GM18873 (cell line): ENCODE measurements at regions not wholly inside any gene's neighbourhood (a gene's known extent, or its start where the extent isn't known, plus 50 kb on each side); places are given as distances from the start of the nearest gene placed in this dataset.
"Not testable (repeated sequence)": the region's sequence is repeated elsewhere in the genome, so short reads cannot be mapped to it uniquely, and the experiment has no call there.

Source experiments
- ATAC-seq: cut with Tn5 transposase; IDR thresholded peaks from one replicate; pipeline ENCODE4 v1.9.1; 2021; ENCODE audit warnings: mild to moderate bottlenecking, moderate library complexity, moderate number of reproducible peaks; ENCODE audit not compliant: unreplicated experiment, low FRiP score

DNA sequence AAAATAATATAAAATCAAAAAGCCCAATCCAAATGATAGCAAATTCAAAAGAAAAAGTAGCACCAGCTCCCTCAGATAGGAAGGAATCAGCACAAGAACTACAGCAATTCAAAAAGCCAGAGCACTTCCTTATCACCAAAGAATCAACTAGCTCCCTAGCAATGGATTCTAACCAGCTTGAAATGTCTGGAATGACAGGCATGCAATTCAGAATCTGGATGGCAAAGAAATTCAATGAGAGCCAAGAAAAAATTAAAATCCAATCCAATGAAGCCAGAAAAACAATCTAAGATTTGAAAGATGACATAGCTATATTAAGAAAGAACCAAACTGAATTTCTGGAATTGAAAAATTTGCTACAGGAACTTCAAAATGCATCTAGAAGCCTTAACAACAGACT is 1334.4 kb upstream of the ALCAM start:
- no peak for ATAC-seq

DNA sequence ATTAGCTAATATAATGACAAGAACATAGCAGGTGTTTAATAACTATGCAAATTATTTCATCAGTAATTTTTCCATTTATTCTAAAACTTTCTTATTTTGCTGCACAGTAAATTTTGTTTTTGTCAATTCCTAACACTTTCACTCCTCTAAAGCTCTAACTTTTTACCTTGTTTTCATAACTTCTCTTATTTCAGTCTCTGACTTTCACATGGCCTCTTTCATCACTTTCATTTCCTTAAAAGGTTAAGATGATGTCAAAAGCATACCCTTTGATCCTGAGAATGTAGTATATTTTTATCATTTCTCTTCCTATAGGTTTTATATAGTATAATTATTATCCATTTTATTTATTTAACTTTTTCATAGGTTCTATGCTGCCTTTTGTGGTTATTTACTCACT is 1325.8 kb upstream of the ALCAM start:
- no peak for ATAC-seq

DNA sequence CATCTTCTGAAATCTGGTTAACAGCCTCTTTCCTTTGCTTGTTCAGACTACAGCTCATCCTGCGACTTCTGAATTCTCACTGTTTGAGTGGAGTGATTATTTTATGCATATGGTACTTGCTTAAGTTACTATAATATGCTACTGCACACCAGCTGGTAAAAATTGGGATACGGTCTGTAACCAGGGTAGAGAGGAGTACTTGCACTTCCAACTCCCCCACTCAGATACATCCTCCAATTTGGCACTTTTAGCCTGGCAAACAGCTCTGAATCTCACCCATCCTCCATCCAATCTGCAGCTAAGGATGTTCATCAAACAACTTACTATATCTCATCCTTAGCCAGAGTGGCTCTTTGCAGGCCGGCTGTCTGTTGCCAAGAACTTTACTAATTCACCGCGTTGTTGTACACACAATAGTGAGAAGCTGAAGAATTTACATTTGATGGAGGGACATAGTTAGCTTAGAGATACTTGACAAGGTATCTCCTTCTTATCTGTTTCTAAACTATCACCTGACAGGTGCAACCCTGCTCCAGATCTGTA is 1323.6 kb upstream of the ALCAM start:
- not testable (repeated sequence) for ATAC-seq

DNA sequence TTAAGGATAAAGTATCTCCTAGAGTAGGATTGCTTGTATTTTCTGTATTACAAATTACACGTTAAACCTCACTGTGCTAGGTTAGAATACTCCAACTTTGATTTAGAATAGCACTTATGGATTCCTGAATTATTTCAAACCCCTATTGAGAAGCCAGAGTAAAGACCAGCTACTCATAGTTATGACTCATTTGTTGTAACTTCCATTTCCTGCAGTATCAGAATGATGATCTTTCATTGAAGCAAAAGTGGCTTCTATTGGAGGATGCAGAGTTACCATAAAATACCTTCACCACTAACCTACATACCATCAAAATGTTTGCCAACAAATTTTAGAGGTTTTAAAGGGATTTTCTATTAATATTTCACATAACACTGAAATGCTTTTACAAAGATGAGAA is 1322.7 kb upstream of the ALCAM start:
- no peak for ATAC-seq

DNA sequence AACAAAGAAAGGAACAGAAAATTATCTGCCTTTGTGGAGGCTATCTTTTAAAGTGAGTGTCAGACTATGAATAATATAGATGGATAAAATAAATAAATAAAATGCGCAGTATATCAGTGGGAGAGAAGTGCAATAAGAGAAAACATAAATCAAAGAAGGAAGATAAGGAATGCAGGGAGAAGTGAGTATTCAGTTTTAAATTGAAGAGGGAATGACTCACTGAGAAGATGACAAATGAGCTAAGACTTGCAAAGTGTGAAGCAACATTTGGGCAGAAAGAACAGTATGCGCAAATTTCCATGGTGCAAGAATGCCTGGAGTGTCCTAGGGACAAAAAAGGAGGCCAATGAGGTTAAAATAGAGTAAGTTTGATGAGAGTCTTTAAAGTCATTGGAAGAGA is 1300.1 kb upstream of the ALCAM start:
- no peak for ATAC-seq

DNA sequence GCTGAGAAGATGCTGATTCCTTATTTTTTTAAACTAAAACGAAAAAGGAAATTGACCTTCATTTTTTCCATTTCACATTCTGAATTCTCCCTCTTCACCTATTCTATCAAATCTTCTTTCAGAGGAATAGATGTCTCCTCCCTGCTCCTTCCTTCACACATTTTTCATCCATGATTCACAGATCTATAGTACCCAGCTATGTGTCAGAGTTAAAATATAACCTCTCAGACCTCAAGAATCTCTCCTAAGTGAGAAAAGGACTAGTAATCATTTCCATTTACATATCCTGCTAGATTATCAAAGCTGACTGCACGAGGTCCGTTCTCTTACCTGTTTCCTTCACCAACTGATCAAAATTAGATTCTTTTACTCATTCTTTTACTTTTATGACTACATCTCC is 1297.6 kb upstream of the ALCAM start:
- ATAC-seq = no peak

DNA sequence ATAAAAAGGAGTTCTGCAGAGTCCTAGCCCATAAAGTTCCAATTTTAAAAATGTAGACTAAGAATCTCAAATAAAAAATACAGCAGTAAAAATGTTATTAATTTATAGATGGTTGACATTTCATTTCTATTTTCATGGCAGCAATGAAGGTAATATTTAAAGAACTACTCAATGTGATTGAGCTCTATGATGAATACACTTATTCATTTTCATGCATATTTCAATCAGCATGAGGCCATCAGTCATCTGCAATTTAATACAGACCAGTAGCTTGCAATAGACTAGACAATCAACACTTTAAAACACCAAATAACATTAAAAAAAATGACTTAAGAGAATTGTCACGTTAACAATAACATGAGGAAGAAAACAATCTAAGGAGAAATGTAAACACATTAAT is 1295.8 kb upstream of the ALCAM start:
- no peak for ATAC-seq

DNA sequence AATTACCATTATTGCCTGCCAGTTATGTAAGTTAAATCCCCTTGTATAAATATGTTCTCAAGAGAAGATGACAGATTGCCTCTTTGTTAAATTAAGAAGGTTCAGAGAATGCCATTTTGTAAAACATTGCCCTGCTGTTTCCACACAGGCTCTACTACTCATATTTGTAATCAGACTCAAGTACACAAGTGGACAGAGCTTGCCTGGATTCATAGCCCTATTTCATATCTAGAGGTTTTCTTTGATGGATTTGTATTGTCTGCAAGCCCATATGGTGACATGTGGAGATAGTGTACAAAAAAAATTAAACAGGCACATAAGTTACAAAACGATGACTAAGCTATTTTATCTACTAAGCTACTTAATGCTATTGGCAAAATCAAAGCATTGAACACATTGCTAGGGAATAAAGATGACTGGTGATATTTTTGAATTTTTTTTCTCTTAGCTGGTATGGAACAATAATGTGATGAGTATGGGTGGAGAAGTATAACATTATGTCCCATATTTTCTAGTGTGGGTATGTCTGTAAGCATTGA is 1286.6 kb upstream of the ALCAM start:
- no peak for ATAC-seq

DNA sequence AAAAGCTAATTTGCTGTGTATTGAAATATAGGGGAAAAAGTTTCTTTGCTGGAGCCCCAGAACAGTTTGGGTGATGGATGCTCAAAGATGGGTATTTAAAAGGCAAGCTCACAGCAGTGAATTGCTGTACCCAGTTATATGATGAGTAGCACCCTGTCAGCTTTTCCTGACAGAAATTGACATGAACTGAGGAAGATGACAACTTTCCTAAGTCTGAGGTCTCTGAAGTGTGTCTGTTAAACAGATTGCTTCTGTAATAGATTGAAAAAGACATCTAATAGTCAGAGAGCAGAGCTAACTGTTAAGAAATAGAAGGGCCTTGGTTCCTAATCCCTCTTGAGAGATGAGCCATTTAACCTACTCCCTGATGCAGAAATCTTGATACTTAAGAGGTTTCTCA is 1278.0 kb upstream of the ALCAM start:
- no peak for ATAC-seq

DNA sequence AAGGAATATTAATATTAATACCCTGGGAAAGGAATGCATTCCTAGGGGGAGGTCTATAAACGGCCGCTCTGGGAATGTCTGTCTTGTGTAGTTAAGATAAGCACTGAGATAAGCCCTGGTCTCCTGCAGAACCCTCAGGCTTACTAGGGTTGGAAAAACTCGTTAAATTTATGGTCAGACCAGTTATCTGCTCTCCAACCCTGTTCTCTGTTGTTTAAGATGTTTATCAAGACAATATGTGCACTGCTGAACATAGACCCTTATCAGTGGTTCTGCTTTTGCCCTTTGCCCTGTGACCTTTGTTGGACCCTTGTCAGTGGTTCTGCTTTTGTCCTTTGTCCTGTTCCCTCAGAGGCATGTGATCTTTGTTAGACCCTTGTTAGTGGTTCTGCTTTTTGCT is 1276.7 kb upstream of the ALCAM start:
- ATAC-seq = not testable (repeated sequence)

DNA sequence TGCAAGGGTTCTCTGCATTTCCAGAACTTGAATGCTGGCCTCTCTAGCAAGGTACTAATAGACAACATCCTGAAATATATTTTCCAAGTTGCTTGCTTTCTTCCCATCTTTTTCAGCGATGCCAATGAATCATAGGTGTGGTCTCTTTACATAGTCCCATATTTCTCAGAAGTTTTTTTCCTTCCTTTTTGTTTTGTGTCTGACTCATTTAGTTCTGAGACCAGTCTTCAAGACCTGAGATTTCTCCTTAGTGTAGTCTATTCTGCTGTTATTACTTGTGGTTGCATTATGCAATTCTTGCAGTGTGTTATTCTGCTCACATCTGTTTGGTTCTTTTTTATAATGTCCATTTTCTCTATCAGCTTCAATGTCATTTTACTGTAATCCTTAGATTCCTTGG is 1265.0 kb upstream of the ALCAM start:
- no peak for ATAC-seq

DNA sequence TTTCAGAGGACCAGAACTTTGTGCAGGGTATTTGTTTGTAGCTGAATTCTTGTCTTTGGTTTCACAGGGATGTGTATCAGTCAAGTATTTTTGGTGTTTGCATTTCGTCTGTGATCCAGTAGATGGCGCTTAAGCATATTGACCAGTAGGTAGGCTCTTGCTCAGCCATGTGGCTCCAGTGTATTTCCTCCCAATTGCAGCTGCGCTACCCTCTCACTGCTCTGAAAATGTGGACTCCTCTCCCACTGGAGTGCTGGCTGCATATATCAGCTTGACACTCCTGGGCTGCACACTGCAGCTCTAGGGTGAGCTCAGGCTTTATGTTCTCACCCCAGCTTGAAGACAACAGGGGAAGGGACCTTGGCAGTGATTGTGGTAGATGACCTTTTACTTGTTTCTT is 1264.3 kb upstream of the ALCAM start:
- ATAC-seq = peak; percentile 96

DNA sequence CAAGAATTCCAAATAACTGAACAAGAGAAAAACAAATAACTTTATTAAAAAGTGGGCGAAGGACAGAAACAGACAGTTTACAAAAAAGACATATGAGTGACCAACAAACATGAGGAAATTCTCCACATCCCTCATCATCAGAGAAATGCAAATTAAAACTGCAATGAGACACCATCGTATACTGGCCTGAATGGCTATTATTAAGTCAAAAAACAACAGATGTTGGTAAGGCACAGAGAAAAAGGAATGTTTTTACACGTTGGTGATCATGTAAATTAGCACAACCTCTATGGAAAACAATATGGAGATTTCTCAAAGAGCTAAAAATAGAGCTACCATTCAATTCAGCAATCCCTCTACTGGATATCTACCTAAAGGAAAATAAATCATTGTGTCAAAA is 1260.4 kb upstream of the ALCAM start:
- no peak for ATAC-seq

DNA sequence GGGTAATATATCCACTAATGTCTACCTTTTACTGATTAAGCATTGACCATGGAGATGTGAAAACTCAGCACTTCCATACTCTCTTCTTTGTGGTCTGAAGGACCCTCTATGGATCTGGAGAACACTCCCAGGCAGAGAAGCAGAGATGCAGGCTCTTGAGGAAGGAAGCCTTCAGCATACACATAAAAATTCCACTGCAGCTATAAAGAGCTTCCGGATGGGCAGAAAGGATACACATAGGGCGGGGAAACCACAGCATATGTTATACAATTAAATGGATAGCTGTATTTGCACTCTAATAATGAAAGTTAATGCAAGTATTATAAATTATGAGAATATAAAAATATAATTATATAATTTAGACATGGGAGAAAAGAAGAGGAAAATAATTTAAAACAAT is 1258.2 kb upstream of the ALCAM start:
- ATAC-seq = no peak

DNA sequence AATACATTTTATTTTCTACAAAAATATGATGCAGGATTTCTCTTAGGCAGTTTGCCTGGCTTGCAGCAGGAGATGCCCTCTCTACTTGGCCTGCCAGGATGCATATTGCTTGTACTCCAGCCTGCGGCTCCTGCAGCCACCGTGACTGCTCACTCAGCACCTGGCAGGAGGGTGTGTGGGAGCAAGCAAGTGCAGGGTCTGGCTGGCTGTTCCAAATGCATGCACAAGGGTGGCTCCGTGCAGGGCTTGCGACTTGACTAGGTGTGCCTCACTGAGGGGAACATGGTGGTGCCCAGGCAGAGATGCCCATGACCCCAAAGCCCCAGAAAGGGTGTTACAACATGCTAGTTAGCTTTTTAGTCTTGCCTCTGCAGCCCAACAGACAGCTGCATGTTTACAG is 1240.2 kb upstream of the ALCAM start:
- no peak for ATAC-seq

DNA sequence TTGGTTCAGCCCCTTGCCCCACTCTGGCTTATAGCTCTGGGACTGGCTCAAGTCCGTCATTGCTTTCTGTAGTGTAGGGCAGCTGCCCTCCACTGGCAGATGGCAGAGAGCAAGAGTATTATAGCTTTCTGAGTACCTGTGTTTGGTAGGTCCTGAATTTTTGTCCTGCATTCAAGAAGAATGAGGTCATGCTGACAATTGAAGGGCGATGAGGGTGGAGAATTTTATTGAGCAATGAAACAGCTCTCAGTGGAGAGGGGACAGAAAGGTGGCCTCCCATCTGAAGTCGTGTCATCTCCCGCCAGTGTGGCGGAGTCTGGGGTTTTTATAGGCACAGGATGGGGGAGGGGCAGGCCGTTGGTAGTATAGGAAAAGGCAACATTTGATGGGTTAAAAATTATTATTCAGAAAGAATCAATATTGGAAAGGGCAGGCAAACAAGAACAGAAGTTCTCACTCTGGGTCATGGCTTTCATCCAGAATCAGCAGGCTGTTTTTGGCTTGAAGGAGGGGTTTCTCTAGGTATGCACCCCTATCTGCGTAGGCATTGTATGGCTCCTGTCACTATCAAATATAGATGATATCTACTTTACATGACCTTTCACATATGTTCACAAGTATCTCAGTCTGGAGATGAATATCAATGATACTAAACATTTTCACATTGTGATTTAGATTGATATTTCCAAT is 1239.7 kb upstream of the ALCAM start:
- no peak for ATAC-seq

DNA sequence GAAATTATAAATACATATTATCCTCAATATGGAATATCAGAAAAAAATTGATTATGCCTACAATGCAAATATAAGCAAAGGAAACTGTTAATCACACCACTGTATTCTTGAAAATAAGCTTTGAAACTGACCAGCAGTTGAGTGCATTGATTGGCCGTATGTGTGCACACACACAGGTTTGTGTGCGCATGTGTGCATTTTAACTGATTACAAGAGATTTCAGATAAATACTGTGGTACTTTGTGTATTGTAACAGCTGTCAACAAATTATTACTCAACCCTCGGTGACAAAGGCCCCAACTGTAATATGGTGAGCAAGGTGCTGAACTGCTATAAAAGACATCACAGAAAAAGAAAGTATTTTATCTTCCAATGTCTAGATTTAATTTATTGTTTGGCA is 1238.9 kb upstream of the ALCAM start:
- no peak for ATAC-seq

DNA sequence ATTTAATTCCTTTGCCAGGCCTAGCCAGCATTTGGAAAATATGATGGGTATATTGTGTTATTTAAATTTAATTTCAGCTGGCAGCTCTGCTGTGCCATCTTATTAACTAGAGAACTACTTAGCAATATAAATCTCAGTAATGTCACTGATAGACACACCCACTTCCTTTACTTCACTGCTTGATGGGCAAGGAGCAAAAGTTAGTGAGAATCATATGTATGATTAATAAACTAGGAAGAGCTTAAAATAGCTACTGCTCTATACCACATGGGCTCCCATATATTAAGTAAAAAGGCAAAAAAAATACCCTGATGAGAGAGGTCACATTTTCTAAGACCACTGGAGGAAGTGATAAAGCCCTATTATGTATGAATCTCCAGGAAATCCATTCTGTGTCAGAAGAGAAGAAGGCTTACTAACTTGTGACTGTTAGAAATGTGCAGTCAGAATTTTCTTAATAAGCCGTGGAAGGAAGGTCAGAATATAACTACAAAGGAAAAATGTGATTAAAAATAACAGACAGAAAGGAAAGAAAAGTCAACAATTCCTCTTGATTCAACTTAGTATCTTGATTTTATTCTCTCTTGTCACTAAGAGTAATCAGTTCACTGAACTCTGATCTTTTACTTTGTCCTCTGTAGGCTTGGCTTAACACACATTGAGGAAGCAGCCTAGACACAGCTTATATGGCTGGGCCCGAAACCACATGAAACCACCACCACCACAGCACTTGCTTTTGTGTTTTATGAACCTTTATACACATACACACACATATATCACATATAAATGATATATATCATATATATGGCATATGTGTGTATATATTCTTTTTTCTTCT is 1233.9 kb upstream of the ALCAM start:
- ATAC-seq = no peak

DNA sequence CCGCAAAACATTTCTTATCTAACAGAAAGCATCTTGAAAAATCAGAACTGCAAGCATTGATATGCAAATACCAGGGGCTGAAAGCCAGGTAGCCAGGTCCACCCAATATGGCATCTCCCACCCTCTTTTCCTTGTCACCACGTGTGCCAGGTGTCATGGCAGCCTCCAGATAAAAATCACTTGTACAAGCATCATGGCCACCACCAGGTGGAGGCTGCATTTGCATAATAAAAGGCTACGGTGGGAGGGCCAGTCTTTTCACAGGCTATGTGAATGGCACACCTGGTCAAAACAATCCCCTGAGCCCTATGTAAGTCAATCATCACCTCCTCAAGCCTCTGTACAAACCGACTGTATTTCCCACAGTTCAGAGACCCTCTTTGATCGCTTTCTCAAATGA is 1233.1 kb upstream of the ALCAM start:
- no peak for ATAC-seq

DNA sequence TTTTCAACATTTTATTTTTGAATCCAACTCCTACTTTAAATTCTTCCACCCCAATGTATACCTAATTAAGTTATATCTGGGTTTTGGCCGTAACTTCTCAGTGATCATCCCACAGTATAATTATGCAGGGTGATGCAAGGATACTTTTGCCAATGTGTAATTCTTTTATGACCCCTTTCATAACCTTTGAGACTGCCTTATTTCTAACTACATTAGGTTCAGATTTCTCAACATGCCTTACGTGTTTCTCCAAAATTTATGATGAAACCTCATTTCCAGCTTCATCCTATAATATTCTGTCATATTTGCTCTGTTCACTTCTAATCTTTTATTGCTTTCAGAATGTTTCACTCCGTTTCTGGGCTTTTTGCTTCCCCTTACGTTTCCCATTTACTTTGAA is 1229.6 kb upstream of the ALCAM start:
- ATAC-seq = no peak

DNA sequence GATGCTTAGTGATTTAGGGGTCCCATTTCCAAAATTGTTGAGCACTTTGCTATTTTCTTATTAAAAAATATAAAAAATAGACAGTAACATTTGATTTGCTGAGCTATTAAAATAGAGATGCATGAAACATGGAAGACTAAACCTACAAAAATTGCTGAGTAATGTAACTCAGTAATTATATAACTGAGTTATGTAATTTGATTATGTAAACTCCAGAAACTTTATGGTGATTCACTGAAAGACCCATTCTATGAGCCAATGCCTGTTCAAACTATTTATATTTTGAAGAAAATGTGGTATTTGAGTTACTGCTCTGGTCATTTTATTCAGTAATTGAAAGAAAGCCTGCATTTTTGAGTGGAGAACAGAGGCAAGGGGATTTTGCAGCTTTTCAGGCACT is 1221.5 kb upstream of the ALCAM start:
- no peak for ATAC-seq

DNA sequence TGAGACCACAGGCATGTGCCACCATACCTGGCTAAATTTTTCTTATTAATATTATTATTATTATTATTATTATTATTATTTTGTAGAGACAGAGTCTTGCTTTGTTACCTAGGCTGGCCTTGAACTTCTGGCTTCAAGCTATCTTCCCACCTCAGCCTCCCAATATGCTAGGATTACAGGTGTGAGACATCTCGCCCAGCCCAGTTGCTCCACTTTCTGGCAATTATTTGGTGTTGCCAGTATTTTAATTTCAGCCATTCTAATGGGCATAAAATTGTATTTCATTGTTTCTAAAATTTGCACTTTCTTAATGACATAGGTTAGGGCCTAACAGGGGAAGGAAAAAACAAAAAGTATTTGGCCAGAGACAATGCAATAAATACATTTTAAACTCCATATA is 1217.6 kb upstream of the ALCAM start:
- ATAC-seq = no peak
